Pancreas (tissue), 10 donors: ENCODE measurements at regions not wholly inside any gene's neighbourhood (a gene's known extent, or its start where the extent isn't known, plus 50 kb on each side); places are given as distances from the start of the nearest gene placed in this dataset.

Source experiments
- ATAC-seq, 4 donors: fragments of 200-7000 bp; cut with Tn5 transposase; one replicate each; pipeline versions ENCODE4 v1.8.0 to v1.9.1; 2020; ENCODE audit warnings: mild to moderate bottlenecking in 4 of 4, moderate library complexity in 4 of 4
- DNase-seq, 6 donors: peaks; one replicate each; pipeline ENCODE4 v3.0.0-alpha.2; 2020
- FAIRE-seq: peaks from 2 replicates; lab custom pipeline; 2012; peaks lifted over from hg19 to GRCh38; lab: Jason Lieb, UNC
- H3K27ac ChIP-seq, 4 donors: fragments of 200-600 bp; sonication (generic); 1 replicate in 3 of 4; 2 replicates in 1 of 4; pipeline versions ENCODE4 v1.5.0 to v1.8.0; 2020
- H3K27me3 ChIP-seq, 4 donors: fragments of 200-600 bp; one replicate each; pipeline ENCODE4 v1.8.0; 2021
- H3K36me3 ChIP-seq, 3 donors: fragments of 200-600 bp; sonication (generic) in 1 of 3; one replicate each; pipeline versions ENCODE4 v1.5.0 to v1.8.0; 2020 to 2021
- H3K4me1 ChIP-seq, 3 donors: fragments of 200-600 bp; one replicate each; pipeline ENCODE4 v1.8.0; 2021
- H3K4me3 ChIP-seq, 4 donors: fragments of 200-600 bp; sonication (generic) in 2 of 4; one replicate each; pipeline versions ENCODE4 v1.5.0 to v1.8.0; 2020 to 2021
- H3K9me3 ChIP-seq, 4 donors: fragments of 200-600 bp; one replicate each; pipeline ENCODE4 v1.8.0; 2021
- WGBS, 2 donors: extraction: QIAGEN DNeasy Blood & Tissue Kit; methylation state at CpG; one replicate each; pipeline ENCODE4 v1.1.7; 2013; 5-methylcytosine and 5-hydroxymethylcytosine counted together
- intact Hi-C, 3 donors: fragments of 100-400 bp; cut with DNase I; formaldehyde crosslinking; loops; one replicate each; pipeline versions ENCODE4 v1.11.1 to v1.14.2; 2022
- TF ChIP-seq, protein P1 (sequence below), 4 donors: fragments of 200-600 bp; sonication (generic) in 3 of 4; IDR thresholded peaks; one replicate each; pipeline versions ENCODE4 v1.5.0 to v1.8.0; 2021; ENCODE audit warnings: antibody characterized with exemption in 4 of 4
- donor health status: healthy with polysubstance abuse.
- donor health status: DM: no; HTN: no; CAD: no; lungs with moderate emphysema.
- donor health status: DM: no; HTN: no; CAD: no.
- donor health status: control.
- donor health status: control.
- donor health status: Bipolar disorder and iron deficiency.
- donor health status: DM: yes; HTN: yes; CAD: no.
- donor health status: DM: no; HTN: no; CAD: no.
- donor health status: DM: no; HTN: no; CAD: no.
- donor health status: DM: yes; HTN: yes; CAD: no.

DNA sequence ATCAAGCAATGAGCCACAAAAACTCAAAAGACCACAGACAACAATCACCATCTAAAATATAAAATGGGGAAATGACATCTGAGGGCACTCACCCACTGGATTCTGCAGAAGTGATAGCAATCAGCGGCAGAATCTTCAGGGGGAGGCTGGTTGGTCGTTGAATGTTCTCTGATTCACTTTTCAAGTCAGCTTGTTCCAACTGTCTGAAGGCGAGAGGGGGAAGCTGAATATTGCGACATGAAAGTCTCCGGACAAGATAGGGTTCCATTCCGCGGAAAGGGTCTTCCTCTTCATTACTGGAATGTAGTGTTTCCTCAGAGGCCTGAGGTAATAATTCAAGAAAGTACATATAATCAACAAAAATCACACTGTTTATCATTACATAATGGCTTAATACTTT is 94.9 kb upstream of the PDE4D start:
- no peaks in the 10 kb centered on the region for H3K36me3 ChIP-seq
- intact Hi-C loops, result no loop called here
- H3K27me3 ChIP-seq, result no peaks in the 10 kb centered on the region
- H3K4me1 ChIP-seq, result no peaks in the 10 kb centered on the region
- H3K9me3 ChIP-seq, result no peaks in the 10 kb centered on the region
- DNase-seq (no peak), FAIRE-seq (no peak), ATAC-seq (no peak)
- no peak overlapping the region for H3K27ac ChIP-seq
- TF ChIP-seq, protein P1, sequence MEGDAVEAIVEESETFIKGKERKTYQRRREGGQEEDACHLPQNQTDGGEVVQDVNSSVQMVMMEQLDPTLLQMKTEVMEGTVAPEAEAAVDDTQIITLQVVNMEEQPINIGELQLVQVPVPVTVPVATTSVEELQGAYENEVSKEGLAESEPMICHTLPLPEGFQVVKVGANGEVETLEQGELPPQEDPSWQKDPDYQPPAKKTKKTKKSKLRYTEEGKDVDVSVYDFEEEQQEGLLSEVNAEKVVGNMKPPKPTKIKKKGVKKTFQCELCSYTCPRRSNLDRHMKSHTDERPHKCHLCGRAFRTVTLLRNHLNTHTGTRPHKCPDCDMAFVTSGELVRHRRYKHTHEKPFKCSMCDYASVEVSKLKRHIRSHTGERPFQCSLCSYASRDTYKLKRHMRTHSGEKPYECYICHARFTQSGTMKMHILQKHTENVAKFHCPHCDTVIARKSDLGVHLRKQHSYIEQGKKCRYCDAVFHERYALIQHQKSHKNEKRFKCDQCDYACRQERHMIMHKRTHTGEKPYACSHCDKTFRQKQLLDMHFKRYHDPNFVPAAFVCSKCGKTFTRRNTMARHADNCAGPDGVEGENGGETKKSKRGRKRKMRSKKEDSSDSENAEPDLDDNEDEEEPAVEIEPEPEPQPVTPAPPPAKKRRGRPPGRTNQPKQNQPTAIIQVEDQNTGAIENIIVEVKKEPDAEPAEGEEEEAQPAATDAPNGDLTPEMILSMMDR (IDR thresholded peaks at IDR 0.05), result no peak
- WGBS, 2 donors, result 84 to 91% methylated on average over 7 of the region's 7 CpGs
- H3K4me3 ChIP-seq, result no peak overlapping the region

DNA sequence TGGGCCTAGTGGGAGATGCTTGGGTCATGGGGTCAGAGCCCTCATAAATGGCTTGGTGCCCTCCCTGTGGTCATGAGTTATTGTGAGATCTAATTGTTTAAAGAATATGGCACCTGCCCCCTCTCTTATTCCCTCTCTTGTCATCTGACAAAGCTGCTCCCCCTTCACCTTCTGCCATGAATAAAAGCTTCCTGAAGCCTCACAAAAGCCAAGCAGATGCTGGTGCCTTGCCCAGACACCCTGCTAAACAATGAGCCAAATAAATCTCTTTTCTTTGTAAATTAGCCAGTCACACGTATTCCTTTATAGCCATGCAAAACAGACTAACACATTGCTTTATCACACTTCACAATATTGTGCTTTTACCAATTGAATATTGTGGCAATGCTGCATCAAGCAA is 82.8 kb upstream of the PDE4D start:
- 63 to 67% methylated on average over 1 of the region's 1 CpG for WGBS, 2 donors
- no peak overlapping the region for H3K4me3 ChIP-seq
- TF ChIP-seq, protein P1 (IDR thresholded peaks at IDR 0.05), result no peak
- H3K4me1 ChIP-seq, result no peaks in the 10 kb centered on the region
- intact Hi-C loops, result no loop called here
- H3K9me3 ChIP-seq, result no peaks in the 10 kb centered on the region
- H3K27ac ChIP-seq, result no peak overlapping the region
- ATAC-seq (no peak), DNase-seq (no peak), FAIRE-seq (no peak)
- H3K36me3 ChIP-seq, result no peaks in the 10 kb centered on the region
- no peaks in the 10 kb centered on the region for H3K27me3 ChIP-seq

DNA sequence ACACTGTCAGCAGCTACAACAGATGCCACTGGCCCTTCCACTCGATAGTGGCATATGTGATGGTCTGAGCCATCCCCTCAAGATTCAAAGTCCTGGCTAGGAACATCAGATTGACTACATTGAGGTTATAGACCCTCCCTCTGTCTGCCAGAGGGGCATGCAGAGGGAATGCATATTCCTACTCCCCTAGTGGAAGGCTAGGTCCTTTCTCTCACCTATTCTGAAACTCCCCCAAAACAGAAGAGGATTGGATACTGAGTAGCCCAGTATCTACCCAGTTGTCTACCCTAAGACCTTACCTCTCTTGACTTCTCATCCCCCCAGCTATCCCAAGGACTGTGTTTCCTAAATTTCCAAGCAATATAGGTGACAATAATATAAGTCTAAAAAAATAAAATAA is 78.5 kb upstream of the PDE4D start:
- 83 to 92% methylated on average over 1 of the region's 1 CpG for WGBS, 2 donors
- H3K36me3 ChIP-seq, result no peaks in the 10 kb centered on the region
- ATAC-seq, result no peak
- no peak for DNase-seq
- no peaks in the 10 kb centered on the region for H3K9me3 ChIP-seq
- H3K27ac ChIP-seq, result no peak overlapping the region
- TF ChIP-seq, protein P1 (IDR thresholded peaks at IDR 0.05), result no peak
- FAIRE-seq, result no peak
- no peak overlapping the region for H3K4me3 ChIP-seq
- intact Hi-C loops, result no loop called here
- no peaks in the 10 kb centered on the region for H3K4me1 ChIP-seq
- H3K27me3 ChIP-seq, result no peaks in the 10 kb centered on the region

DNA sequence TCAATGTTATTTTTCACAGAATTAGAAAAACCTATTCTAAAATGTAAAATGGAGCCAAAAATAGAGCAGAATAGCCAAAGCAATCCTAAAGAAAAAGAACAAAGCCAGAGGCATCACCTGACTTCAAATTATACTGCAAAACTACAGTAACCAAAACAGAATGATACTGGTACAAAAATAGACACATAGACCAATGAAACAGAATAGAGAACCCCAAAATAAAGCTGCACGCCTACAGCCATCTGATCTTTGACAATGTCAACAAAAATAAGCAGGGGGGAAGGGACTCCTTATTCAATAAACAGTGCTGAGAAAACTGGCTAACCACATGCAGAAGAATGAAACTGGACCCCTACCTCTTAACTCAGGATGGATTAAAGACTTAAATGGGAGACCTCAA is 65.8 kb upstream of the PDE4D start:
- Histone ChIP-seq H3K27ac (no peak overlapping the region), H3K4me3 (no peak overlapping the region), H3K36me3 (no peaks in the 10 kb centered on the region), H3K4me1 (no peaks in the 10 kb centered on the region), H3K27me3 (no peaks in the 10 kb centered on the region), H3K9me3 (no peaks in the 10 kb centered on the region)
- DNase-seq, result no peak
- FAIRE-seq, result no peak
- no peak for ATAC-seq
- TF ChIP-seq, protein P1 (IDR thresholded peaks at IDR 0.05), result no peak
- intact Hi-C loops, result no loop called here
- 58 to 74% methylated on average over 1 of the region's 1 CpG for WGBS, 2 donors

DNA sequence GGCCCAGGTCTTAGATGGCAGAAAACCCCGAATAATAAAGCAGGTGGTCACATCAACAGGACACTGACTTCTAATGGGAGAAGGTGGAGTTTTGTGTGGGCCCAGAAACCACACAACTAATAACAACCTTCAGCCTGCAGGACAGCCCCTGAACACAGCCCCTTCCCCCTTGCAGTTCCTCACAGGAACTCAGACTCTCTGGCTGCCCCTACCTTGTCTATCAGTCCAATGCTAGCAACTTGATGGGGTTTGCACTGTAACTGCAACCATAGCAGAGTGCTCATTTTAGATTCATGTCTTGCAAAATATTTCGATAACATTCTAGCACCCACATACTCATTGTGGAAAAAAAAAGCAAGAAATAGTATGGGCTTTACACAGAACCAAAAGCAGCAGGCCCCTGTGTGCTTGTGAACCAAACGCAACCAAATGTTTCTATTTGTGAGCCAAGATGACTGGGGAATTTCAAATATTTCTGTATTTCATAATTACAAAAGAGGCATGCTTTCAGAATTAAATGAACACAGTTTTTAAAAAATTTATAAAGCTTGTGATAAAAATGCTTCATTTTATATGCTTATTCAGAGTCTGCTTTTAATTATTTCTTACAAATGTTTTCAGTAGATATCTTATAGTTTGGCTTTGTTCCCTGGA is 62.7 kb upstream of the PDE4D start:
- 80 to 84% methylated on average over 3 of the region's 3 CpGs for WGBS, 2 donors
- FAIRE-seq (no peak), ATAC-seq (no peak), DNase-seq (no peak)
- intact Hi-C loops, result no loop called here
- Histone ChIP-seq H3K4me1 (no peaks in the 10 kb centered on the region), H3K36me3 (no peaks in the 10 kb centered on the region), H3K4me3 (no peak overlapping the region), H3K9me3 (no peaks in the 10 kb centered on the region), H3K27me3 (no peaks in the 10 kb centered on the region), H3K27ac (no peak overlapping the region)
- TF ChIP-seq, protein P1 (IDR thresholded peaks at IDR 0.05), result no peak
